Effector CD8-positive, alpha-beta T cell (primary cell): ENCODE measurements at regions not wholly inside any gene's neighbourhood (a gene's known extent, or its start where the extent isn't known, plus 50 kb on each side); places are given as distances from the start of the nearest gene placed in this dataset.
"Not testable (repeated sequence)": the region's sequence is repeated elsewhere in the genome, so short reads cannot be mapped to it uniquely, and the experiment has no call there.

Experiments used
- DNase-seq: peaks from one replicate; lab custom pipeline; 2025; lab: John Stamatoyannopoulos, UW

DNA sequence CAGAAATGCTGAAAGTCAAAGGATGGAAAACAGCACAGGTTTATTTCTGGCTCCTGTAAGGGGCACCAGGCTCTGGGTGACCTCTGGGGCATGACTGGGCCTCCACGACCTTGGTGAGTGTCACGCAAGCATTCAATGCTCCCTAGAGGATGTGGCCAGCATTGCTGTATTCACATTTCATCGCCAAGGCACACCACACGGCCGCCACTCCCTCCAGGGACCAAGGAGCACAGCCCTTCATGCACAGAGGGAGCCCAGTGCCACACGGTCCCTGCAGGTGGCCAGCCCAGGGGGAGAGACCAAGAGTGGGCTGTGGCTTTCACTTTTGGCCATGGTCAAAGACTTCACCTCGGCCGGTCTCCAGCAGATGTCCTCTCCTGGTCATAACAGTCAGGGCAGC, 137.4 kb upstream of the TNRC6C start:
- DNase-seq, result no peak

DNA sequence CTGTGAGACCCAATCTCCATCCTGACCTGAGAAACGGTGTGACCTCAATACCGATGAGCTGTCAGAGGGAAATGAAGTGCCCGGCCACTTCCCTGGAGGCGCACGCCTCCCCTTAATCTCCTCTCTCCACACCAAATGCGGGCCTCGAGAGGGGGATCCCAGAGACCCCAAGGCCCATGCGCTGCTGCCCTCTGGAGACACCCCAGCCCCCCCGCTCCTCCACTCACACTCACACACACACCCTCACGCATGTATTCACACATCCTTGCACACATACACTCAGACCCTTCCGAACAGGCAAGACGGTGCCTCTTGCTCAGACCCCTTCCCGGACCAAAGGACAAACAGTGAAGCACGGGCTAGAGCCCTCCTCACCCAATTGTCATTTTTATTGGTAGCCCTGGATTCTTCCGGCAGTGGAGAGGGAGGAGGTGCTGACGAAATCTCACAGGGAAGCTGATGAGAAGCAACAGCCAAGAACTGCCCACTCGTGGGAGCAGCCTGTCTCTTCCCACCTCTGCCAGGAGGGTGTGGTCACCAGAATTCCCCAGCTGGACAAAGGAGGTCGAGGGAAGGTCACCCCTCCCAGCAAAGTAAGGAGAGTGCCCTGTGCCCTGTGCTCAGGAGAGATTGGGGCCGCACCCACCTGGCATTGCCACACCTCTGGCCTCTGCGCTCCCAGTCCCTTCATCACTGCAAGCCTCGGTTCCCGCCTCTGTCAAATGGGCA, 136.0 kb upstream of the TNRC6C start:
- no peak for DNase-seq

DNA sequence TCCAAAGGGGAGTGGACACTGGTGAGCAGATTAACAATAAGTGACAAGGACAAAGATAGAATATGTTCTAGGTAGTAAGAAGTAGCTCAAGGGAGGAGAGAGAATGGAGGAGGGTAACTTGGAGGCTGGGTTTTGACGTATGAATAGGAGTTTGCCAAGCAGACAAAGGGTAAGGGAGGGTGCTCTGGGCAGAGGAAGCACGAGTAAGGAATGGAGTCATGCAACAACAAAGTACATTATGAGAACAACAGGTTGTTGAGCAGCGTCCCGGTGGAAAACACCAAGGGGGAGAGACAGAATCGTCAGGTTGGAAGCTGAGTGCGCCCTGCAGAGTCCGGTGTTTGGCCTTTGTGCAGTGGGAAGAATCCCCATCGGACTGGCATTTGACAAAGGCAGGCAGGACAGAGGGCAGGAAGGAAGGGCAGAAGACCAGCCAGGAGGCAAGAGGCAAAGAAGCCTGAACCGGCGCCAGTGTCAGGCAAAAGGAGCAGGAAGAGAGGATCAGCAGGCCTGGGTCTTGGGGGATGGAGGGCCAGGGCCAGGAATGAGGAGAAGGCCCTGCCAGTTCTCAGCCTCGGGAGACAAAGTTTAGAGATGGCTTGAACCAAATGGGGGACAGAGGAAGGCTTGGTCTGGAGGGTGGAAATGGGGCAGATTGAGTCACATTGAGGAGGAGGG, 134.3 kb upstream of the TNRC6C start:
- DNase-seq, result no peak

DNA sequence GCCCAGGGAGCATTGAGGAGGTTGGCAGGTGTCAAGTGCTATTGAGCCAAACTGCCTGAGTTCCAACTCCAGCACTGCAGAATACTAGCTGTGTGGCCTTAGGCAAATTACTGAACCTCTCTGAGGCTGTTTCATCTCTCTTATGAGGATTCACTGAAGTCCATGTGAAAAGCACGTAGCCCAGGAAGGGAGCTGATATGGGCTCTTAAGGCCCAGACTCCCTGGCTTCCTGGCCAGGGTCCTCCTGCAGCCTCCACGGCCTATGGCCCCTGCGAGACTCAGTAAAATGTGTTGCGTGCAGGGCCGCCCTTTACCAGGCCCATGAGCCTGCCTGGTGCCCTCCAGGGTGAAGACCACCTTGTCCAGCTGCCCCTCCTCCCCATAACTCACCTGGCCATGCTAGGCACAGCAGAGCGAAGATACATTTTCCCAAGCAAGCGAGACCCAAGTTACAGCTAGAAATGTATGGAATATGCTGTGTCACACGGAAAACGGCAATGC, 133.7 kb upstream of the TNRC6C start:
- no peak for DNase-seq

DNA sequence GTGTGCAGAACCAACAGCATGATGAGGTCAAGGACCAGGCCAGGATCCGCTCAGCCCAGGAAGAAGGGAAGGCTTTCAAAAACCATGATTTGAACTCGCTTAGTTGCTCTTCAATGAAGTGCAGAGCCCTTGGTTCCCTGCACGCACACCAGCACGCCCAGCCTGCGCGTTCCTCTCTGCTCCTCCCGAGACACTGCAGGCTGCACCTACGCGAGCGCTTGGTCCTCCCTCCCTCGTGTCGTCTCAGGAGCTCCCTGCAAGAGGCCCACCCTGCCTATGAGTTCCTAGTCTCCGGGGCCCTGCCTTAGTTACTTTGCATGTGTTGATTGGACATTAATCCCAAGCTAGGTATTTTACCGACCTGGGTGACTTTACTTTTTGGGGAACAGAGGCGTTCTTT, 132.9 kb upstream of the TNRC6C start:
- no peak for DNase-seq

DNA sequence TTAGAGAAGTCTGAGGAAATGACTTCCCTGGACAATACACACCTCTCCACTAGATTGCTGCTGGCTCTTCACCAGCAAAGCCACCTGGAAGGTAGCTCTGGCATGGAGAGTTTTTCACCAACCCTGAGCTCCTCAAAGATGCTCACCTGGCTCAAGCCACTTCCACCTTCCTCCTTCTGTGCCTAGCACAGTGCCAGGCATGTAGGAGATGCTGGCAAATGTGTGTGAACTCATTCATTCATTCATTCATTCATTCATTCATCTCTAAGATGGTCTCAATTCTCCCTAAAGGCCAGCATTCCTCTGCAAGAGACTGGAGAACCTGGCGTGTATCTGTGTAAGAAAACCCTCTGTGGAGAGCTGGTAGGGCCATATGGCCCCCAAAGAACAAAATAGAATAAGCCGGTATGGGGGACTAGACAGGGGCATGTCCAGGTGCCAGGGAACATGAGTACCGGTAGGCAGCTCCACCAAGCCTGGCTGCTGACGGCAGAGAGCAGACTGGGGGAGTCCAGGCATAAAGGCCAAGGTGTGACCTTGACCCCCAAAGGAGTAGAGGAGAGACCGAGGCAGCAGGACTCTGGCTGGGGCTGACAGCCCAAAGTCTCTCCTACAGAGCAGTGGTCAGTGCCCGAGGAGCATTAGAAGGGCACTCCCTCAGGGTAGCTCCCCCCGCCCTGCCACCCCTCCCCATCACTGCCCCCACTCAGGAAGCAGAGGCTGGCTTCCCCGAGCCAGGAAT, 132.2 kb upstream of the TNRC6C start:
- no peak for DNase-seq

DNA sequence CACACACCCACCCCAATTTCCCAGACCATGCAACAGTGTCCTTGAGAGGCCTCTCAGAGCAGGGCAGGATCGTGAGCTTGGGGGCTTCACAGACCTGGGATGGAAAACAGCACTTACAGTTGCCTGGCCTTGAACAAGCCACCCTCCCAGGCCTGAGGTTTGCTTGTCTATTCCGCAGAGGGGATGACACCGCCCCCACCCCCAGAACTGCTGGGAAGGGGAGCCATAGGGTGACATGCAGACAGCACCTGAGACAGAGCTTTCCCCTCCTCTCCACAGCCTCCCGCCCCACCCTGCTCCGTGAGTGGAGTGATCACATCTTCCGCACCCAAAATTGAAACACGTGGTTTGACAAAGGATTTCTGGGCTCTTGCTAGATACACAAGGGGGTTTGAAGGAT, 131.5 kb upstream of the TNRC6C start:
- DNase-seq, result no peak

DNA sequence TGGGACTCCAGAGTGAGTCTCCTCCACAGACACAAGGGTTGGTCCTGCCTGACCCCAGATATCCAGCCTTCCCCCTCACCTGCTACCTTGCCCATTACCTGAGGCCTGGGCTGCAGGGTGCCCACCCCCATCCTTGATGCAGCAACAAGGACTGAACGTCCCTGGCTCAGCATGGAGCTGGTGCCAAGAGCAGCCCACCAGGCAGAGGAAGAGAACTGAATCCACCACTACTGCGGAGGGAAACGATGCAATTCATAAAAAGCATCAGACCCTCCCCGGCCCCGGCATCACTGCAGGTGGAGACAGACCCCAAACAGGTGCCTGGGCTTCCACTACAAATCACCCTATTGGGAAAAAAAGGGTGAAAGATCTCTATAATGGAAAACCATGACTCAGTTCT, 131.0 kb upstream of the TNRC6C start:
- DNase-seq, result no peak

DNA sequence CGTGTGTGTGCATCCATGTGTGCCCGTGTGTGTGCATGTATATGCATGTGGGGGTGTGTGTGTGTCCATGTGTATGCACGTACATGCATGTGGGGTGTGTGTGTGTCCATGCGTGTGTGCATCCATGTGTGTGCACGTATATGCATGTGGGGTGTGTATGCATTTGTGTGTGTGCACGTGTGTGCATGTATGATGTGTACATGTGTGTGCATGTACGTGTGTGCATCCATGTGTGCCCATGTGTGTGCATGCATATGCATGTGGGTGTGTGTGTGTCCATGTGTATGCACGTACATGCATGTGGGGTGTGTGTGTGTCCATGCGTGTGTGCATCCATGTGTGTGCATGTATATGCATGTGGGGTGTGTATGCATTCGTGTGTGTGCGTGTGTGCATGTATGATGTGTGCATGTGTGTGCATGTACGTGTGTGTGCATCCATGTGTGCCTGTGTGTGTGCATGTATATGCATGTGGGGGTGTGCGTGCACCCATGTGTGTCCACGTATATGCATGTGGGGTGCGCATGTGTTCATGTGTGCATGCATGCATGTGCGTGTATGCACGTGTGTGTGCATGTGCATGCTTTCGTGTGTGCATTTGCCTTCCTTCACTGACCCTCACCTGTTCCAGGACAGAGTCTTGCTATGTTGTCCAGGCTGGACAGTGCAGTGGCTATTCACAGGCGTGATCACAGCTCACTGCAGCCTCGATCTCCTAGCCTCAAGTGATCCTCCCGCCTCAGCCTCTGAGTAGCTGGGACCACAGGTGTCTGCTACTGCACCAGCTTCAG, 129.6 kb upstream of the TNRC6C start:
- DNase-seq, result no peak

DNA sequence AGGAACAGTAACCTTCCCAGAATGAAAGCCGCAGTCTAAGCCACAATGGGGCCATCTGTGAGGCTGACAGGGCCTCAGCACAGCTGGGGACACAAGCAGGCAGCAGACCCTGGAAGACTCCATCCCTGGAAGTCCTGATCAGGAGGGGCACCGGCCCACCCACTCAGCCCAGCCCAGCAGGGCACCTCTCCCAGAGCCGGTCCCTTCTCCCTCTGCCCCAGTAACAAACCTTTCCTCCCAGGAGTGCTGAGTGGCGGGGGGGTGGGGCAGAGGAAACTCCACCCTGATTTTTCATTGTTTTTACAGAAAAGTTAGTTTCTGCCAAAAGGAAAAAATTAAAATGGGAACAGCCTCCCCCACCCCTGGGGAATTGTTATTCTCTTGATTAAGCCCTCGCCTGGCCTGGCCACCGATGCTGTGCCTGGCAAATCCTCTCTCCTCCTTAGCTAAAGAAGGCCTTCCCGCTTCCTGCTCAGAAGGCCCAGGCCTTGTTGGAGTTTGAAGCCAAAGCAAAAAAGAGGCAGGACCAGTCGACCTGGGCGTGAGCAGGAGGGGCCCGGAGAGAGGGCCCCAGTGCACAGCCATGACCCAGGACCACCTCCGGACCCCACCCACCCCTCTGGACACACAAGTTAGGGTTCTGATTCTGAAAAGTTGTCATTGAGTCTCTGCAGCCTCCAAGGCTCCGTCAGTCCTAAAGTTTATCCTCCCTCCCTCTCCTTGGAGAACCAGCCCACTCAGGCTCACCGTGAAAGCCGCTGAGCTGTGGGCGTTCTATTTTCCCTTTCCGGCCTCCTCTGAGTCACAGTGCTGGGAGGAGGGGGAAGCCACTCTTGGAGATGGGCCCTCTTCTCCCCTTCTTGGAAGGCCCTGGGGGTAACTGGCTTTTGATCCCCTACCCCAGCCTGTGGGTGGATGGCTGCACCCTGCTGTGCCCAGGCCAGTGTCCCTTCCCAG, 128.4 kb upstream of the TNRC6C start:
- no peak for DNase-seq

DNA sequence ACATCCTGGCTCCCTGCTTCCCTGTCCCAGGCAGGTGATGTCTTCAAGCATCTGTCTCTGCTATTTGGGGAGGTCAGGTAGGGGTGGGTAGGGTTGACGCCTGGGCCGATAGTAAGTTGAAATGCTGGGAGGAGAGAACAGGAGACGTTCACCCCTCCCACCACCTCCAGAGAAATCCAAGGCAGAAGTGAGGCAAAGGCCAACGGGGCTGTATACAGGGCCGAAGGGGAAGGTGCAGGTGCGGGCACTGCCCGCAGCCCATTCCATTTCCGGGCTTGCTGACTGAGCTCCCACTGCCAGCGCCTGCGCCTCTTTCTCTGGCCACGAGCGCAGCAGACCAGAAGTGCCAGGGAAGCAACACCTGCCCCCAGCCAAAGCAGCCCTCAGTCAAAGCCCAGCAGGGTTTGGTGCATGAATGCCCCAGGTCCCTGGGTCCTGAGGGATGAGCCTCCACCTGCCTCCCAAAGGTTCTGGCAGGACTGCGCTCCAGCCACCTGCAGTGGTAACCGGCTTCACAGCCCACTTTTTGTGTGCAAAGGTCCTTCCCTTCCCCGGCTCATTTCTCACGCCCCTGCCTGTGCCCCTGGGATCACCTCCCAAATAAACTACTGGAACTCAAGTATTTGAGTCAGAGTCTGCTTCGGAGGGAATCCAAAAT, 127.6 kb upstream of the TNRC6C start:
- DNase-seq, result no peak

DNA sequence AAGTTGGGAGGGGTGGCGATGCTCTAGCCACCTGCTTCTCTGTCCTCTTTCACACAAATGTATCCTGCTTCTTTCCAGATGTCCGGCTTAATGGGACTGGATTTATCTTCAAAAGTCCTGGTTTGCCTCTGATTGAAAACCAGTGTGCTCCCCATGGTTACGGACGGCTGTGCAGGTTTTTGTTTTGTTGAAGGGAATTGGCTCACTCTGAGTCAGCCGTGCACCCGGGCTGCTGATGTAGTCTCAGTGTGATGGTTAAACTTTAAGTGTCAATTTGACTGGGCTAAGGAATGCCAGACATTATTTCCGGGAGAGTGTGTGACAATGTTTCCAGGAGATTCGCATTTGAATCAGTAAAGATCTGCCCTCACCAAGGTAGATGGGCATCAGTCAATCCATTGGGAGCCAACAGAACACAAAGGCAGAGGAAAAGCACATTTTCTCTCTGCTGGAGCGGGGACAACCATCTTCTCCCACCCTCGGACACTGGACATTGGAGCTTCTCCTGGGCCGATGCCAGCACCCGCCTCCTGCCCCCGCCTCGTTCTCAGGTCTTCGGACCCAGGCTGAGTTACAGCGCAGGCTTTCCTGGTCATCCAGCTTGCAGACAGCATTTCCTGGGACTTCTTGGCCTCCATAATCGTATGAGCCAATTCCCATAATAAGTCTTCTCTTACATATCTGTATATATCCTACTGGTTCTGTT, 126.9 kb upstream of the TNRC6C start:
- no peak for DNase-seq

DNA sequence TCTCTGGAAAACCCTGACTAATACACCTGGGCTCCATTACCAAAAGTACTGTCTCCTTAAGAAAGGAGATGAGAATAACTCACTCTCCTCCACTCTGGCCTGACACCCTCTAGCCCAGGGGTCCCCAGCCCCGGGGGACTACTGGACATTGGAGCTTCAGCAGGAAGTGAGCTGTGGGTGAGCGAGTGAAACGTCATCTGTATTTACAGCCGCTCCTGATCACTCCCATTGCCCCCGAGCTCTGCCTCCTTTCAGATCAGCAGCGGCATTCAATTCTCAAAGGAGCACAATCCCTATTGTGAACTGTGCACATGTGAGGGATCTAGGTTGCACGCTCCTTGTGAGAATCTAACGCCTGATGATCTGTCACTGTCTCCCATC, 126.3 kb upstream of the TNRC6C start:
- no peak for DNase-seq

DNA sequence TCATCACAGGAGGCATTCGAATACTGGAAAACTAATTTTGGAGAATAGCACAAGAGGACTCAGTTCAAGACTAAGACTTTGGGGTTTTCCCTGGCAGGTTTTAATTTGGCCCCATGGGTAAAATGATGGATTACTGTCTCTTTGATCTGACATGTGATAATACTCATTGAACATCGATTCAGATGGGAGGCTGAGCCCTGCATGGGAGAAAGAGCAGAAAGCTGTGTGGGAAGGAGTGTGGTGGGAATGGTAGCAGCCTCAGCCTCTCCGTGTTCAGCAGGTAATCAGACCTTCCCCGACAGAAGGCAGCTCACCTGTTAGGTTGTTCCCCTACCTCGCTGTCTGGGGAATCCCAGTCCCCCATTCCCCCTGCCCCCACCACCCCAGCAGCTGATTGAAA, 124.7 kb upstream of the TNRC6C start:
- DNase-seq, result no peak

DNA sequence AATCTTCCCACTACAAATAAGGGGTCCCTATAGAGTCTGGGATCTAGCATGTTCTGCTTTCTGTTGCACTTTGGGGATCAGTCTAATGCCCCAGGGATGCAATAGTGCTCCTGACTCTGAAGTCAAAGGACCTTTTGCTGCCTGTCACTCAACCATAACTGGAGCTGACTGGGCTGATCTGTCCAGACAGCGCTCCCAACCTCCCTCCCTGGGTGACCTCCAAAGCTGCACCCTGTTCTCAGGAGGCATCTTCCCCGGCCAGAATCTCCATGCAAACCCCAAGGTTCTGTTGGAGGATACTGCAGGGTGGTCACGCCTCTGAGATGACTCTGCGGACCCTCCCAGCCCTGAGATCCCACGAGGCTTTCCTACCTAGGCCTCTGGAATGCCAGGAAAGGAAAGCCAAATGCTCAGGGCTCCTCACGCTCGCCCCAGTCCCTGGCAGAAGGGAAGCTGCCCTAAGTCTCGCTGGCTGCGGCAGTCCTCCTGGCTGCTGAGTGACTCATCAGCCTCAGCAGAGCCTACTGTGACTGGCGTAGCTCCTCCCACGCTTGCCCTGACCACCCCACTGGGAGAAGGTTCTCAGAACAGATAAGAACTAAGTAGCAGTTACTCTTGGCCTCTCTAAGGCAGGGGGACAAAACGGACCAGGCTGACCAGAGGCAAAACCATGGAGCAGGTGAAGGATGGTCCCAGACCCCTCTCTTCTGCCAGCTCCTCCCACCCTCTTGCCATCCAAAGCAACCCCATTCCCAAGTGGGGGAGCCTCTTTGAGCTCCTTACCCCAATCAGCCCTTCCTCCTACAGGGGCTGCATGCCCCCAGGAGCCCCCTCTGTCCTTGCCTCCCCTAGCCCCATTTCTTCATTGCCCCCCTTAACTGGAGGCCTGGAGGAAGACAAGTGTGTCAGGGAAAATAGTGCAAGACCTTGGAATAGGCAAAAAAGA, 124.1 kb upstream of the TNRC6C start:
- no peak for DNase-seq

DNA sequence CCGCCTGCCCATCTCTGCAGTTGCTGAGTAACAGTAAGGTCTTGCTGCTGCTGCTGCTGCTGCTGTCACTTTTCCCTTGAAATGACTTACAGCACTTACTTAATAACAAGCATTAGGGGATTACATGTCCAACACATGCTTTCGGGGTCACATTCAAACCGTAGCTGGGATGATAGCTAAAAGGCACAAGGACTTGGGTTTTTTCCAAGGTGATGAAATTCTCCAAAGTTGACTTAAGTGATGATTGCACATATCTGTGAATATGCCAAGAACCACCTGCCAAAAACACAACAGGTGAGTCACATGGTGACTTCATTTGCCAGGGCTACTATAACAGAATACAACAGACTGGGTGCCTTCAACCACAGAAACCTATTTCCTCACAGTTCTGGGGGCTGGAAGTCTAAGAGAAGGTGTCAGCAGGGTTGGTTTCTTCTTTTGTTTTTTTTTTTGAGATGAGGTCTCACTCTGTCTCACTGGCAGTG, 121.9 kb upstream of the TNRC6C start:
- DNase-seq, result no peak

DNA sequence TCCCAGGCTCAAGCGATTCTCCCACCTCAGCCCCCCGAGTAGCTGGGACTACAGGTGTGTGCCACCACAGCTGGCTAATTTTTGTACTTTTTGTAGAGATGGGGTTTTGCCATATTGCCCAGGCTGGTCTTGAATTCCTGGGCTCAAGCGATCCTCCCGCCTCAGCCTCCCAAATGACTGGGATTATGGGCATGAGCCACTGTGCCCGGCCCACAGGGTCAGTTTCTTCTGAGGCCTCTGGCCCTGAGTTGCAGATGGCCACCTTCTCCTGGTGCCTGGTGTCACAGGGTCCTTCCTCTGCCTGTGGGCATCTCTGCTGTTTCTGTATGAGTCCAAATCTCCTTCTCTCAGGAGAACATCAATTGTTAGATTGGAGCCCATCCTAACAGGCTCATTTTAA, 121.4 kb upstream of the TNRC6C start:
- not testable (repeated sequence) for DNase-seq

DNA sequence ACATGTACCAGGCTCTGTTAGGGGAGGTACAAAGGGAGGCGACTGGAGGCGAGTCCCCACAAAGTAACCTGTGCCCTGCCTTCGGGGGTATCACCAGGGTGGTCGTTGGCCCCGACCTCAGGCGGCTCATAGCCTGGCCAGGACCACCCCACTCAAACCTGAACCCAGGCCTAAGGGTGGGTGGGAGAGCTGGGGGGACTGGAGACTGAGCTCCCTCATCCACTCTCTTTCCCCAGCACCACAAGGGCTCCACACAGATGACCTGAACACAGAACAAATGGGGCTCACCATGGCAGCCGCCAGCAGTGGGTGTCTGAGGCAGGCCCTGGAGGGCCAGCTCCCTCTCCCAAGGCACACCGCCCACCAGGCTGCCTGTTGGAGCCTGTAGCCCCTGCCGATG, 120.6 kb upstream of the TNRC6C start:
- no peak for DNase-seq
